HCT116 (cell line): ENCODE measurements at regions not wholly inside any gene's neighbourhood (a gene's known extent, or its start where the extent isn't known, plus 50 kb on each side); places are given as distances from the start of the nearest gene placed in this dataset.

Experiments
- ATAC-seq: fragments of 200-7000 bp; cut with Tn5 transposase; 2 replicates; pipeline ENCODE4 v1.9.1; 2020; ENCODE audit warnings: mild to moderate bottlenecking, moderate library complexity
- BruUV-seq: library from RNA; stranded (reverse); fragments of 400-500 nt; replicated peaks from 2 replicates; lab custom pipeline; 2021; lab: Mats Ljungman, UMichigan
- CTCF ChIA-PET: fragments of 300-600 bp; sonication (Branson Sonifier 250); formaldehyde crosslinking; loops from one replicate; lab custom pipeline; 2021; ENCODE audit warnings: antibody characterized with exemption; lab: Charles Lee
- POLR2A ChIA-PET: fragments of 300-600, 350-600 bp; sonication (Branson Sonifier 250); formaldehyde crosslinking; loops from one replicate; lab custom pipeline; 2021; ENCODE audit warnings: antibody characterized with exemption; lab: Charles Lee
- RAD21 ChIA-PET, 2 experiments: fragments of 300-600 bp; sonication (Branson Sonifier 250); formaldehyde crosslinking; loops; one replicate each; lab custom pipeline; 2023; ENCODE audit warnings: low total read pairs in 2 of 2; ENCODE audit not compliant: uncharacterized antibody in 2 of 2, unreplicated experiment in 2 of 2, low non-redundant PET in 1 of 2; lab: Charles Lee
- DNase-seq: peaks from one replicate; pipeline ENCODE4 v3.0.0-alpha.2; 2010; ENCODE audit warnings: low read depth, low spot score
- H2AFZ ChIP-seq: fragments of 200-600 bp; shearing (Covaris generic), sonication (generic); 2 replicates; pipeline ENCODE4 v1.6.1; 2017; ENCODE audit warnings: low read depth, mixed run types, mixed read lengths, antibody characterized with exemption, low read length; ENCODE audit not compliant: poor library complexity, severe bottlenecking
- H3K27ac ChIP-seq: 2 replicates; pipeline ENCODE4 v1.5.1; 2012; ENCODE audit warnings: low read depth, low read length
- H3K27me3 ChIP-seq: fragments of 200-600 bp; sonication (generic); 2 replicates; pipeline ENCODE4 v1.6.1; 2016; ENCODE audit warnings: mixed run types, low read length, mixed read lengths; ENCODE audit not compliant: insufficient read depth
- H3K36me3 ChIP-seq, 2 experiments: fragments of 200-500 bp in 1 of 2; fragments of 200-600 bp in 1 of 2; sonication (Bioruptor generic) in 1 of 2; sonication (generic) in 1 of 2; 2 replicates each; pipeline versions ENCODE4 v1.5.1 to v1.6.1; 2014 to 2016; ENCODE audit warnings: low read length in 2 of 2, inconsistent platforms in 1 of 2, mixed read lengths in 1 of 2, mixed run types in 1 of 2; ENCODE audit not compliant: insufficient read depth in 2 of 2, control insufficient read depth in 1 of 2
- H3K4me1 ChIP-seq, 2 experiments: fragments of 200-600 bp in 1 of 2; sonication (generic) in 1 of 2; 2 replicates each; pipeline versions ENCODE4 v1.5.1 to v1.6.1; 2012 to 2017; ENCODE audit warnings: low read length in 2 of 2, inconsistent platforms in 1 of 2, mild to moderate bottlenecking in 1 of 2, mixed read lengths in 1 of 2, mixed run types in 1 of 2, moderate library complexity in 1 of 2; ENCODE audit not compliant: insufficient read depth in 2 of 2, control insufficient read depth in 1 of 2
- H3K4me2 ChIP-seq: fragments of 200-600 bp; sonication (generic); 2 replicates; pipeline ENCODE4 v1.6.1; 2017; ENCODE audit warnings: mixed run types, low read length, mixed read lengths
- H3K4me3 ChIP-seq, 2 experiments: fragments of 200-600 bp in 1 of 2; sonication (generic) in 1 of 2; replicated peaks in 1 of 2; 2 replicates each; pipeline ENCODE4 v1.5.1; 2011 to 2016; ENCODE audit warnings: low read length in 2 of 2, control low read depth in 1 of 2, low read depth in 1 of 2, mild to moderate bottlenecking in 1 of 2, mixed read lengths in 1 of 2, mixed run types in 1 of 2
- H3K79me2 ChIP-seq: fragments of 200-600 bp; sonication (generic); 2 replicates; pipeline ENCODE4 v1.6.1; 2017; ENCODE audit warnings: mild to moderate bottlenecking, mixed run types, low read length, moderate library complexity, mixed read lengths; ENCODE audit not compliant: insufficient read depth
- H3K9ac ChIP-seq: fragments of 200-600 bp; sonication (generic); 2 replicates; pipeline ENCODE4 v1.6.1; 2016; ENCODE audit warnings: low read length, mixed read lengths
- H3K9me2 ChIP-seq: fragments of 200-600 bp; sonication (generic), shearing (Covaris generic); 2 replicates; pipeline ENCODE4 v1.6.1; 2017; ENCODE audit warnings: mixed run types, mild to moderate bottlenecking, moderate library complexity; ENCODE audit not compliant: insufficient read depth
- H3K9me3 ChIP-seq, 2 experiments: fragments of 200-500 bp in 1 of 2; fragments of 200-600 bp in 1 of 2; sonication (Bioruptor generic) in 1 of 2; sonication (generic) in 1 of 2; 2 replicates each; pipeline ENCODE4 v1.6.1; 2014 to 2017; ENCODE audit warnings: low read length in 2 of 2, mixed read lengths in 2 of 2, inconsistent platforms in 1 of 2, low read depth in 1 of 2, mild to moderate bottlenecking in 1 of 2, mixed run types in 1 of 2, moderate library complexity in 1 of 2; ENCODE audit not compliant: control insufficient read depth in 1 of 2, insufficient read depth in 1 of 2
- H4K20me1 ChIP-seq: fragments of 200-600 bp; sonication (generic), shearing (Covaris generic); 2 replicates; pipeline ENCODE4 v1.6.1; 2017; ENCODE audit warnings: mixed run types, mild to moderate bottlenecking, moderate library complexity; ENCODE audit not compliant: insufficient read depth
- ELF1 ChIP-seq: IDR thresholded peaks from 2 replicates; pipeline ENCODE4 v1.6.1; 2012; ENCODE audit warnings: low read depth, borderline replicate concordance
- SIN3A ChIP-seq: IDR thresholded peaks from 2 replicates; pipeline ENCODE4 v1.6.1; 2012; ENCODE audit warnings: low read depth
- TCF7L2 ChIP-seq: IDR thresholded peaks from 2 replicates; pipeline ENCODE4 v1.7.0; 2011; ENCODE audit warnings: borderline replicate concordance, inconsistent platforms; ENCODE audit not compliant: insufficient read depth, insufficient read length; ENCODE audit errors: extremely low read depth
- YY1 ChIP-seq: IDR thresholded peaks from 2 replicates; pipeline ENCODE4 v1.6.1; 2011; ENCODE audit warnings: low read length, low read depth, moderate library complexity, mild to moderate bottlenecking; ENCODE audit not compliant: insufficient replicate concordance; ENCODE audit errors: extremely low read depth
- ZNF274 ChIP-seq: fragments of 200-500 bp; sonication (Bioruptor generic); IDR thresholded peaks from 2 replicates; pipeline ENCODE4 v1.6.1; 2014; ENCODE audit warnings: mild to moderate bottlenecking, low read depth, low read length, inconsistent platforms
- intact Hi-C: fragments of 100-400 bp; cut with micrococcal nuclease; formaldehyde crosslinking; loops from 2 replicates; pipeline ENCODE4 v1.10.0; 2022

DNA sequence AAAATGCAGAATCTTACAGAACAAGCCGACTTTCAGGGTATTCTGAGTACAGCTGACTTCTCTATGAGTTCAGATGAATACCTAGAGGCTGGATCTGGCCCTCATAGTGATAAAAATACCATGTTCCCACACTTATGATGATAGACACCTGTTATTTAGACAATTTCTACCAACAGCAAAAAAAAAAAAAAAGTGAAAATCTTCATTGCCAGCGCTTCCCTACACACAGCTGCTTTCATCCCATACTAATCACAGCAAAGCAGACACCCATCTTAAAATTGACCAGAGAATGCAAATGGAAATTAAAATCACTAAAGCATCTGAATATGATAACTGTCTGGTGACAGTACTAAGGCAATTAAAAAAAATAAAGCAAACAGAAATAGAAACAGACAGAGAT, 132.1 kb upstream of the ADGRL3 start:
- peaks cover 17 to 24% of the 10 kb centered on the region in 2 experiments; a peak in 2 of 4 replicates for H3K9me3 ChIP-seq
- H3K4me1 ChIP-seq, result no peaks in the 10 kb centered on the region
- no peaks in the 10 kb centered on the region for H4K20me1 ChIP-seq
- RAD21 ChIA-PET, result no interaction called here
- DNase-seq (no peak), ATAC-seq (no peak)
- H3K36me3 ChIP-seq, result no peaks in the 10 kb centered on the region
- POLR2A ChIA-PET, result no interaction called here
- no peak overlapping the region for H3K27ac ChIP-seq
- no peaks in the 10 kb centered on the region for H3K27me3 ChIP-seq
- H3K4me2 ChIP-seq, result no peak overlapping the region
- no peaks in the 10 kb centered on the region for H3K79me2 ChIP-seq
- H3K9ac ChIP-seq, result no peak overlapping the region
- intact Hi-C loops, result no loop called here
- TF ChIP-seq YY1, result no peak
- no peak overlapping the region for H3K4me3 ChIP-seq
- BruUV-seq, result no TSS peak
- H2AFZ ChIP-seq, result no peak overlapping the region
- CTCF ChIA-PET, result no interaction called here
- H3K9me2 ChIP-seq, result no peaks in the 10 kb centered on the region

DNA sequence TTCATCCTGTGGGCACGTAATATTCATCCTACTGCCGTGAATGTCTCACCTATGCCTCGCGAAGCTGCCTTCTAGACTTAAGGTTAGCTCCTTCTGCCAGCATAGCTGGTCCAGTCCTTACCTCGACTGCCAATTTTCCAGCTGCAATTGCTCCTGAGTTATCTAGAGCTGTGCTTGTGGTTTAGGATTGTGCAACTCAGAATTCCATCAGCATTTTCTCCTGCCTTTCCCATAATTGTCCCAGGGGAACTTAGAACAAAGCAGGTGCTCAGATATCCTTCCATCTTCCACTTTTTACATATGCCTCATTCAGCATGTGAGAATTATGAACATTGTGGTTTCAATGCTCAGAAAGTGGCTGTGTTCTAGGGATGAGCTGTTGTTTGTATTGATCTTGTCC, 131.4 kb upstream of the ADGRL3 start:
- RAD21 ChIA-PET, result no interaction called here
- TF ChIP-seq TCF7L2, result no peak
- TF ChIP-seq ELF1, result no peak
- no peak for TF ChIP-seq ZNF274
- TF ChIP-seq YY1, result no peak
- no peak for TF ChIP-seq SIN3A
- CTCF ChIA-PET, result no interaction called here
- H4K20me1 ChIP-seq, result no peaks in the 10 kb centered on the region
- H3K9ac ChIP-seq, result no peak overlapping the region
- H3K27ac ChIP-seq, result no peak overlapping the region
- H3K9me2 ChIP-seq, result no peaks in the 10 kb centered on the region
- H3K4me2 ChIP-seq, result no peak overlapping the region
- intact Hi-C loops, result no loop called here
- H3K4me1 ChIP-seq, result no peaks in the 10 kb centered on the region
- POLR2A ChIA-PET, result no interaction called here
- H3K9me3 ChIP-seq, result peaks cover 17 to 24% of the 10 kb centered on the region in 2 experiments; a peak in 2 of 4 replicates
- no peaks in the 10 kb centered on the region for H3K79me2 ChIP-seq
- H2AFZ ChIP-seq, result no peak overlapping the region
- DNase-seq (no peak), ATAC-seq (no peak)
- H3K4me3 ChIP-seq, result no peak overlapping the region
- no TSS peak for BruUV-seq
- no peaks in the 10 kb centered on the region for H3K27me3 ChIP-seq
- no peaks in the 10 kb centered on the region for H3K36me3 ChIP-seq
